Hippocampal formation (tissue), 2 donors: ENCODE measurements at regions not wholly inside any gene's neighbourhood (a gene's known extent, or its start where the extent isn't known, plus 50 kb on each side); places are given as distances from the start of the nearest gene placed in this dataset.

Experiments used
- DNase-seq, 2 donors: peaks; one replicate each; lab custom pipeline; 2025; lab: John Stamatoyannopoulos, UW

DNA sequence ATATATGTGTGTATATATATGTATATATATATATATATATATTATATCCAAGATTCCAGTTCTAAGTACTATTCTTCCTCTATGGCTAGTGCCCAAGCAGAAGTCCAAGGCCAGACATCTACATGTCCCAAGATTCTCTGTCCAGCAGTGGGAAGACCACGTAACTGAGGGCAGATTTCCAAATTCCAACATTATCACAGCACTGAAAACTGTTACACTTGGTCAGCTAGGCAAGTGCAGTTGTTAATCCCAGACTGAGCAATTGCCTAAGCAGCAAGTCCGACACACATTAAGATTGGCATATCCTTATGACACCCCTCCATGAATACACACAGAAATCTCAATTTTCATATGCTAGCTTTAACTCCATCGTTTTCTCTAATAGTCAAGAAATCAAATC, 1148.5 kb downstream of the IGSF11 start:
- no peak for DNase-seq

- no peak for DNase-seq
These were observed 1147.6 kb downstream of the IGSF11 start for GRCh38 chr3:117887031-117887430.

GRCh38 chr3:117887901-117888300, 1146.7 kb downstream of the IGSF11 start:
- DNase-seq = no peak

DNA sequence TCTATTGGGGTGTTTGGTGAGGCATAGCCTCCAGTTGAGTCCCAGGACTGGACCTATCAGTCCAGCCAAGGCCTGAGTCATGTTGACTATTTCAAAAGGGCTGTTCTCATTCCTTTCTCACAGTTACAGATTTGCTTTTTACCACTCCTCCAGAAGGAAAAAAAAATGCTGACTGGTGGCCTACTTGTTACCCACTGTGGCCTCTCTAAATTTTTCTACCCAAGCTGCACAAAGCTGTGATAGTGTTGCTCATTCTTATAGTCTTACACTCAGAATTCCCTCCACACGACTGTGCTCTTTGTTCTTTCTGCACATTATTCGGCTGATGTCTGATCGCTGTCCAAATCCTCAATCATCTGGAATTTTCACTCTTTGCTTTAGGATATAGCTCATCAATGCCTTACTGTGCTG, 1142.2 kb downstream of the IGSF11 start:
- no peak for DNase-seq

DNA sequence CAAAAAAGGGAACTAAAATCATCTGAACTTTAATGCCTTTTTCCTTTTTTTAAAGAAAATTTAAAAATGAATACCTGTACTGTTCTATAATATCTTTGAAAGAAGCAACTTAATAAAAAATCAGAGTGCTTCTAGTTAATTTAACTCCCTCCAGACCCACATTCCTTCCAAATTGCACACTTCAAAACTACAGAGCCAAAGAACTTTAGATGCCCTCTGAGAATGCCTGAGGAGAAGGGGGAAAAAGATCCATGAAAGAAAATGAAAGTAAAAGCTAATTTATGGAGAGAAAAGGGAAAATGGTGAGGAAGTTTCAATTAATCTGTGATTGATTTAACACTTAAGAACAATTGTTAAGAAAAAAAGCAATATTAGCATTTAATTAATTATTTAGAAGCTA, 1141.6 kb downstream of the IGSF11 start:
- DNase-seq = no peak

DNA sequence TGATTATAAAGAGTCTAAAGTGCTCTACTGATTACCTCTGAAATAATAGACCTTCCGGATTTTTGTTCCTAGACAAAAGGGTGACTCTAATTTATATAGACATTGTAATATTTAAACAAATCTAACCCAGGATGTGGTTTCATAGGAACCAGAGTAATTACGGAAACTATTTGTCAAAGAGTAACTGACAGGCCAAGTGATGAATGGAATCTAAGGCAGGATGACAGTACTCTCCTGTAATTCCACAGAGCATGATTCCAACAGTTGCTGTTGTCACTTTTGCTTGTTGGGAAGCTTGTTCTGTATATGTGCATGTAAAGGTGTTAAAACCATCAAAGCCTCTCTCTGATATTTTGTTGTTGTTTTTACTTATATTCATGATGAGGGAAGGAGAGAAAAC, 1141.0 kb downstream of the IGSF11 start:
- DNase-seq = no peak

DNA sequence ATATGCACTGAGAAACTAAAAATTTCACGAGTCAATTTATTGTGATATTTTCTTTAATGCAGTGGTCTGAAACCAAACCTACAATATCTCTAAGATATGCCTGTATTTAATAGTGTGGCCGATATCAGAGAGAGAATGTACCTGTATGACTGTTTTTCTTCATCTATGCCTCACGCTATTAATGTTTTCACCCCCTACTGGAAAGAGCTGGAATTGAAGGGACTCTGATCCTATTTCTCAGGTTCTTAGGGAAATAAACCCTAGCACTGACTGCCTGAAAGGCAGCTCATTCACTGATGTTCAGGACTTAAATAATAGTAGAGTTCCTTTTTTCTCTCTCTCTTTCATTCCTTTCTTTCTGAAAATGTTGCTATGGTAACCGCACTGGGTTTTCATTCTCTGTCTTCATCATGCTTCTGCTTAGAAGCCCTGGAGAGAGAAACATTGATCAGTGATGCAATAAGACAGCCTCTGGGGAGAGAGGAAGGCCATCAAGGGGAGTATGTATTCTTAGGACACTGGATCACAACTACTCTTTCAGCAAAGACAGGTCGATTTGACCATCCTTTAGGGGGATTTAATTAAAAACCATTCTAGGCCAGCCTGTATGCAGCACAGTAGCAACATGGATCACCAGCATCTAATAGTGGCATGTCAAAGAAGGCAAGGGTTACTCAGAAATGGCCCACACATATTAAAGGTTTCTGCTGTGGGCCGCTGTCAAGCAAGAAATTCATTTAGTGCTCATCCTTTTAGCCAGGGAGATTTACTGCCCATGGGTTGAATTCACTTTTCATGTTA, 1135.7 kb downstream of the IGSF11 start:
- DNase-seq = no peak

DNA sequence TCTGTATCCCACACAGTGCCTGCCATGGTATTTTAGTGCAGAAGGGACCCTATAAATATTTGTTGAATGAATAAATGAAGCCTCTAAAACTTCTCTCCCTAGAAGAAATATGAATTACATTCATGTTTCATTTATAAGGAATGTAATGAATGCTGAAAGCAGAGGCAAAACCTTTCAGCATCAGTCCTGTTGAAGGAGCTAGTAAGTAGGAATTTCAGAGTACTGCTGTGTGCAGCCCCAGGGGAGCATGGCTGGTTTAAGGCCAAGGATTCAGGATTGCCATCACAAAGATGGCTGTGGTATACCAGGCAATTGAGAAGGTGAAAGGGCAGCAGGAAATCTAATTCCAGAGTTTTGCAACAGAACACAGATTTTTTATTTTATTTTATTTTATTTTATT, 1131.4 kb downstream of the IGSF11 start:
- DNase-seq = no peak

DNA sequence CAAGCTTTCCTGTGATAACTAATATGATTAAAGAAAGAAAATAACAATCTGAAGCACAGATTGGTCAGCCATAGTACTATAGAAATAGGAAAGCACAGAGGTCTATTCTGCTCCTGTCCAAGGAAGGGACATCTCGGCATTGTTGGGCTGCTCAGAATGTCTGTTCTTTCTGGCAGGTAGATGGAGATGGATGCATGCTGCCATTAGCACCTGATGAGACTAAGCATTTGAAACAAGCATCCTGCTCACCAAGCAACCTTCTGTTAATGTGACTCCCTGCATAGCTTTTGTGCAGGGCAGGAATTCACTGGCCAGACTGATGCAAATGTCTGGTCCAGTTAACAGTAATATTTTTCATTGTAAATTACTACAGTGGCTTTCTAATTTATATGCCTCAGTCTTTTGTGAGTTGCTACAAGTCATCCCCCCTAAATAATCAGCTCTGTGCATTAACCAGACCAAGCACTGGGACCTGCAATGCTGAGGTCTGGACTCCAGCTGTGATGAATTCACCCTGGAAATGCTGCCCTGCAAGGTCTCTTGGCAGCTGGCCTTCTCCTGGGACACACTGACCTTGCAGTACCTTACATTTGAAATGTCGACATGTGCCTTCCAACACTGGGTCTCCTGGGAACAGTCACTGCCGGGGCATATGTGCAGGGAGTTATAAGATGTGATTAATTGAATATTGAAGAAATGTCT, 1123.7 kb downstream of the IGSF11 start:
- no peak for DNase-seq

GRCh38 chr3:117912352-117912751, 1122.3 kb downstream of the IGSF11 start:
- no peak for DNase-seq

DNA sequence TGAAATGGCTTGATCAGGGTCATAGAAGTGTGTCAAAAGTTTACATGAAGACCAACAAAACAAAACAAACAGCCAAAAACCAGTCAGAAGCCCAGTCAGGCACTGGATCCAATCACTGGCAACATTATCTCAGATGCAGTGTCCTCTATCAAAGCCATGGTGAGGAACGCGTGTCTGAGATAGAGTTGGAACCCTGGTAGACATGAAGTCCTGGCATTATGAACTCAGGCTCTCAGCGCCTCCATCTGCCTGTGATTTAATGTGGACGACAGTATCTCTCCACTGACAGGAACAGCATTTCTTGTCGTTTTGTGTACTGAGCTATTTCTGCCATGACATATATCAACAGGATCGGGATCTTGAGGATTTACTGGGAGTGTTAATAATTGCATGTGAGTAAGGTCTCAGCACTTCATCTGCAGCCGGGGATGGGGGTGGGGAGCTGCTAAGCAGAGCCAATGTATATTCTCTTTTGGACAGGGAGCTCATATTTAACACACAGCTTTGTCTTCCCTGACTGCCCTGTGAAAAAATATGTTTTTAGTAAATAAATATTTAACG, 1120.0 kb downstream of the IGSF11 start:
- DNase-seq = no peak

- DNase-seq = no peak
These were observed 1117.8 kb downstream of the IGSF11 start for GRCh38 chr3:117916839-117917238.

DNA sequence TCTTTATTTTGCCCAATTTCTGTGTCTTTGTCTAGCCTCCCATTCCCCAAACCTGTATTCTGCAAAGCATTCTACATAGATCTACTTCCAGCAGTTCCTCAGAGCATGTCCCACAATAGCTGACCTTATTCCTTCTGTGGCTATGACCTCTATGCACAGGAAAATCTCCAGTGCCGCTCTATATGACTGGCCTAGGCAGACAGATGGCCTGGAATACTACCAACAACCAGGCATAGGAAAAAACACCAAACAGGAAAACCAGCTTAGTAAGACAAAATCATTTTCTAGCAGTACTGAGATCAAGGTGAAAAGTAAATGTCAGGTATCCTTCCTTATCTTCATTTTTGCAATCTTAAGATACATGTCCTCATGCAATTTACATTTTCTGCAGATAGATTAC, 1115.0 kb downstream of the IGSF11 start:
- no peak for DNase-seq

DNA sequence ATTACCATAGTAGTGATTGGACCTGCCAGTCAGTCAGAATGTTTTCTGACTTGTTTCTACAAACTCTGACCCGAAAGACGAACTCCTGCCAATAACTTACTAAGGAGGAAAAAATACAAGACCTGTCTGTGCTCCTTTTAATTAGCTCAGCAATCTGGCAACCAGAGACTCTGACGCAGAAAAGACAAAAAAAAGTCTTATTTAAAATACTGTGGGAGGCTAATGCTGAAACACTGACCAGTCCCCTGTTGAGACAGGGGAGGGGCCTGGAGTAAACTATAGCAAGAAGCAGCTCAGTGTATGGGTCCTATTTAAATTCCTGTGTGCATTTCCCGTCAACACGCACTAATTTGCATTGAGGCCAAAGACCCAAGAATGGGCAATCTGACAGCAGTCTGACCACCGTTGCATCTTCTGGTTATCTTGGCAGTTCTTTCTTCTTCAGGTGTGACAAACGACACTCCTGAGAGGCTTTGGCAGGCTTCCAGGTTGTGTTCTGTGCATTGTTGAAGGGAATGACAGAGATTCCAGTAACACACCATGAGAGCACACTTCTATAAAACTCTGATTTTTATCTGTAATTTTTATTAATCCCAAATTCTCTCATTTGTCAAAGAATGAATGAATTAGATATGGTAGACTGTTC, 1114.3 kb downstream of the IGSF11 start:
- DNase-seq = peak in 1 of 2 donors; percentile 64

DNA sequence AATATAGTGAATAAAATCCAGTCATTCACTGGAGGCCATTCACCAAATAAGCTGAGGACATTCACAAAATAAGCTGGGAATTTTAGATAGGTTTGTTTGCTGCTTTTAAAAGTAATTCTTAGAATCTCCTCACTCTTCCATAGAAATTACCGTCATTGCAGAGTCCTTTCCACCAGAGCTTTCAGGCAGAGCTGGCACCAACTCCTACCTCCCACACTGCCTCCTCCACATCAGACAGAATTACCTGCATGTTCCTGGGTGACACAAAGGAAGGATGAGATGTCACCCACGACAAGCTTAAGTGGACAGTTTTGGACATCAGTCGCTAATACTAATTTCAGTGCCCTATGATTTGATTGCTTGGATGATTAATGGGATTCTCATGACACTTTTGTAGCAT, 1113.2 kb downstream of the IGSF11 start:
- no peak for DNase-seq

- DNase-seq = no peak
These were observed 1112.6 kb downstream of the IGSF11 start for GRCh38 chr3:117922039-117922438.

GRCh38 chr3:117926819-117927218, 1107.8 kb downstream of the IGSF11 start:
- no peak for DNase-seq

DNA sequence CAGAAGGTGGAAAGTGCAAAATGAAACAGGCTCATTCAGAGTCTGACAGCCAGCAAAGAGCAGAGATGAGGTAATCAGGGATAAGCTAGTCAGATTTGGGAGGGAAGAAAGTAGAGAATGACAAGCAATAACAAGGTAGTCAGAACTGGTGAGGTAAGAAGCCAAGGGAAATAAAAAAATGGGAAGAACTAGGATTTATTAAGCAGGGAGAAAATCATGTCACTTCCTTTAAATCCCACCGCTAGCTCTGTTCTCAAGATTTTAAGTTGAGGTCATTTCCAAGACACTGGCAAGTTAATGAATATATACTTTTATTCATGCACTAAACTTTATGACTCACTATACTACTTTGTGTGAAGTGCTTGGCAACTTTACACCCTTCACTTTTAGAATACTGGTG, 1106.8 kb downstream of the IGSF11 start:
- no peak for DNase-seq

- DNase-seq = no peak
These were observed 1105.8 kb downstream of the IGSF11 start for GRCh38 chr3:117928836-117929235.

GRCh38 chr3:117932441-117932840, 1102.2 kb downstream of the IGSF11 start:
- no peak for DNase-seq

DNA sequence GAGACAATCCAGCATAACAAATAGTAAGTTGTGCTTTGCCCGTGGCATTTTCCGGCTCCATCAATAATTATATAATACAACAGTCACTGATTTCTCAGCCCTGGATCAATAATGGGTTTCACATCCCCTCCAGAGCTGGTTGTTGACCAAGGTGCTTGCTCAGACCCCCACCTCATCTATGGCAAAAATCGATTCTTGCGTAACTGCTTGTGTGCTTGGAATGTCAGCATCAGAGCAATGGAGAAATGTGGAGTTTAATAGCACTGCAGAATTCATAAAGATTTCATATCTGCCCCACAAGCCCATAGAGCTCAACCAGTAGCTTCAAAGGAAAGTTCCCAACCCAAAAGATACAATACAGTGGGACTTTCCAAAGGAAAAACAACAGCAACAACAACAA, 1098.5 kb downstream of the IGSF11 start:
- no peak for DNase-seq

DNA sequence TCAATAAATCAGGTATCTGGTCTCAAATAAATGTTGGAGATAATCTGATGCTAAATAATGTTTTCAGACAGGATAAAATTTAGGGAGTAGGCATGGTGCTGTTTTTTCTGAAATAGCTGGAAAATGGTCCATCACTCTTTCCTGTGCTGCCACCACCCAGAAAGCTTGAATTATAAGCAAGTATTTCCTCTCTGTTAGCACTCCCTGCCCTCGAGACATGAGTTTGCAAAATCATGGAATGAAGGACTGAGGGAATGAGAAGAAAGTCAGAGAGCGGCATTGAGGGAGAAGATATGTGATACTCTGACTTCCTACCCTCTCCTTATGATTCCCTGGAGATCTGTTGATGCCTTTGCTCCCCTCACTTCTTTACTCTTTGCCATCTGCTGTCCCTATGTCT, 1095.7 kb downstream of the IGSF11 start:
- DNase-seq = no peak
